Peyer's patch (tissue), 4 donors: ENCODE measurements at regions not wholly inside any gene's neighbourhood (a gene's known extent, or its start where the extent isn't known, plus 50 kb on each side); places are given as distances from the start of the nearest gene placed in this dataset.

Experiments used
- CTCF ChIP-seq, 6 experiments: fragments of 450-650 bp in 4 of 6; fragments of 200-600 bp in 2 of 6; sonication (generic) in 1 of 6; IDR thresholded peaks; one replicate each; pipeline ENCODE4 v1.5.1; 2017 to 2019; ENCODE audit warnings: antibody characterized with exemption in 6 of 6, mild to moderate bottlenecking in 3 of 6, moderate library complexity in 1 of 6
- POLR2A ChIP-seq, 2 donors: fragments of 450-650 bp; IDR thresholded peaks; one replicate each; pipeline ENCODE4 v1.5.1; 2017; ENCODE audit warnings: antibody characterized with exemption in 2 of 2, mild to moderate bottlenecking in 2 of 2, moderate library complexity in 2 of 2

- TF ChIP-seq POLR2A (IDR thresholded peaks at IDR 0.05), result no peak
- no peak for TF ChIP-seq CTCF (IDR thresholded peaks at IDR 0.05)
Measured at GRCh38 chr14:104425171-104425681, 154.3 kb upstream of the C14orf180 start.
